Activated naive CD4-positive, alpha-beta T cell treated with anti-CD3 and anti-CD28 coated beads, Interleukin-2, amount 50 U/mL, for 24 hours (primary cell): ENCODE measurements at regions not wholly inside any gene's neighbourhood (a gene's known extent, or its start where the extent isn't known, plus 50 kb on each side); places are given as distances from the start of the nearest gene placed in this dataset.

ENCODE experiments used
- H3K27ac Mint-ChIP-seq: one replicate; pipeline ENCODE4 v1.8.0; 2021; ENCODE audit warnings: mild to moderate bottlenecking, mixed read lengths
- H3K27me3 Mint-ChIP-seq: one replicate; pipeline ENCODE4 v1.8.0; 2021; ENCODE audit warnings: mixed read lengths
- H3K36me3 Mint-ChIP-seq: one replicate; pipeline ENCODE4 v1.8.0; 2021; ENCODE audit warnings: mixed read lengths
- H3K4me1 Mint-ChIP-seq: one replicate; pipeline ENCODE4 v1.8.0; 2021; ENCODE audit warnings: mixed read lengths
- H3K4me3 Mint-ChIP-seq: one replicate; pipeline ENCODE4 v1.8.0; 2021; ENCODE audit warnings: mild to moderate bottlenecking, mixed read lengths
- H3K9me3 Mint-ChIP-seq: one replicate; pipeline ENCODE4 v1.8.0; 2021; ENCODE audit warnings: mixed read lengths

GRCh38 chr14:51562816-51563215, 88.9 kb upstream of the FRMD6 start:
- Mint-ChIP-seq H3K27me3 (no peaks in the 10 kb centered on the region), H3K27ac (no peak overlapping the region), H3K4me1 (peaks cover 27% of the 10 kb centered on the region), H3K9me3 (no peaks in the 10 kb centered on the region), H3K36me3 (no peaks in the 10 kb centered on the region), H3K4me3 (no peak overlapping the region)

- H3K4me3 Mint-ChIP-seq = no peak overlapping the region
- H3K27me3 Mint-ChIP-seq = no peaks in the 10 kb centered on the region
- H3K27ac Mint-ChIP-seq = no peak overlapping the region
- H3K9me3 Mint-ChIP-seq = no peaks in the 10 kb centered on the region
- no peaks in the 10 kb centered on the region for H3K36me3 Mint-ChIP-seq
- H3K4me1 Mint-ChIP-seq = peaks cover 27% of the 10 kb centered on the region
Measured at GRCh38 chr14:51563560-51563959, 88.2 kb upstream of the FRMD6 start.

GRCh38 chr14:51564460-51564859, 87.2 kb upstream of the FRMD6 start:
- peaks cover 27% of the 10 kb centered on the region for H3K4me1 Mint-ChIP-seq
- no peaks in the 10 kb centered on the region for H3K27me3 Mint-ChIP-seq
- H3K27ac Mint-ChIP-seq = no peak overlapping the region
- no peaks in the 10 kb centered on the region for H3K9me3 Mint-ChIP-seq
- no peak overlapping the region for H3K4me3 Mint-ChIP-seq
- H3K36me3 Mint-ChIP-seq = no peaks in the 10 kb centered on the region

GRCh38 chr14:51564986-51565604, 86.6 kb upstream of the FRMD6 start:
- H3K36me3 Mint-ChIP-seq = no peaks in the 10 kb centered on the region
- no peaks in the 10 kb centered on the region for H3K9me3 Mint-ChIP-seq
- H3K4me1 Mint-ChIP-seq = peaks cover 27% of the 10 kb centered on the region
- no peak overlapping the region for H3K4me3 Mint-ChIP-seq
- no peaks in the 10 kb centered on the region for H3K27me3 Mint-ChIP-seq
- no peak overlapping the region for H3K27ac Mint-ChIP-seq

GRCh38 chr14:51566831-51567582, 84.7 kb upstream of the FRMD6 start:
- H3K9me3 Mint-ChIP-seq = no peaks in the 10 kb centered on the region
- H3K27me3 Mint-ChIP-seq = no peaks in the 10 kb centered on the region
- no peak overlapping the region for H3K4me3 Mint-ChIP-seq
- H3K27ac Mint-ChIP-seq = no peak overlapping the region
- H3K4me1 Mint-ChIP-seq = peaks cover 27% of the 10 kb centered on the region
- H3K36me3 Mint-ChIP-seq = no peaks in the 10 kb centered on the region

GRCh38 chr14:51568366-51568765, 83.3 kb upstream of the FRMD6 start:
- peaks cover 27% of the 10 kb centered on the region for H3K4me1 Mint-ChIP-seq
- H3K27ac Mint-ChIP-seq = no peak overlapping the region
- H3K27me3 Mint-ChIP-seq = peaks cover 4% of the 10 kb centered on the region
- H3K9me3 Mint-ChIP-seq = no peaks in the 10 kb centered on the region
- no peak overlapping the region for H3K4me3 Mint-ChIP-seq
- H3K36me3 Mint-ChIP-seq = no peaks in the 10 kb centered on the region

- no peaks in the 10 kb centered on the region for H3K36me3 Mint-ChIP-seq
- H3K9me3 Mint-ChIP-seq = no peaks in the 10 kb centered on the region
Measured at GRCh38 chr14:51573607-51574006, 78.1 kb upstream of the FRMD6 start.

GRCh38 chr14:51574009-51574408, 77.7 kb upstream of the FRMD6 start:
- peaks cover 19% of the 10 kb centered on the region for H3K27me3 Mint-ChIP-seq
- H3K4me3 Mint-ChIP-seq = no peak overlapping the region
- no peaks in the 10 kb centered on the region for H3K9me3 Mint-ChIP-seq
- no peaks in the 10 kb centered on the region for H3K36me3 Mint-ChIP-seq
- H3K27ac Mint-ChIP-seq = no peak overlapping the region
- no peaks in the 10 kb centered on the region for H3K4me1 Mint-ChIP-seq

More at GRCh38 chr14:51573607-51574006, 78.1 kb upstream of the FRMD6 start:
- Mint-ChIP-seq H3K4me3 (no peak overlapping the region), H3K27me3 (peaks cover 19% of the 10 kb centered on the region), H3K27ac (no peak overlapping the region), H3K4me1 (no peaks in the 10 kb centered on the region)

- peaks cover 21% of the 10 kb centered on the region for H3K27me3 Mint-ChIP-seq
- H3K36me3 Mint-ChIP-seq = no peaks in the 10 kb centered on the region
- no peak overlapping the region for H3K4me3 Mint-ChIP-seq
- H3K27ac Mint-ChIP-seq = no peak overlapping the region
- no peaks in the 10 kb centered on the region for H3K4me1 Mint-ChIP-seq
- no peaks in the 10 kb centered on the region for H3K9me3 Mint-ChIP-seq
Measured at GRCh38 chr14:51575349-51576116, 76.2 kb upstream of the FRMD6 start.

GRCh38 chr14:51576117-51576430, 75.6 kb upstream of the FRMD6 start:
- Mint-ChIP-seq H3K27ac (no peak overlapping the region), H3K4me1 (no peaks in the 10 kb centered on the region), H3K36me3 (no peaks in the 10 kb centered on the region), H3K4me3 (no peak overlapping the region), H3K27me3 (peaks cover 22% of the 10 kb centered on the region), H3K9me3 (no peaks in the 10 kb centered on the region)

- Mint-ChIP-seq H3K9me3 (no peaks in the 10 kb centered on the region), H3K36me3 (no peaks in the 10 kb centered on the region), H3K27ac (no peak overlapping the region), H3K4me3 (no peak overlapping the region), H3K4me1 (no peaks in the 10 kb centered on the region), H3K27me3 (peaks cover 23% of the 10 kb centered on the region)
Measured at GRCh38 chr14:51576879-51577278, 74.8 kb upstream of the FRMD6 start.

GRCh38 chr14:51578853-51579252, 72.9 kb upstream of the FRMD6 start:
- H3K36me3 Mint-ChIP-seq = no peaks in the 10 kb centered on the region
- no peaks in the 10 kb centered on the region for H3K9me3 Mint-ChIP-seq
- H3K27me3 Mint-ChIP-seq = peaks cover 20% of the 10 kb centered on the region
- H3K27ac Mint-ChIP-seq = no peak overlapping the region
- H3K4me3 Mint-ChIP-seq = no peak overlapping the region
- no peaks in the 10 kb centered on the region for H3K4me1 Mint-ChIP-seq

GRCh38 chr14:51581017-51581881, 70.5 kb upstream of the FRMD6 start:
- Mint-ChIP-seq H3K36me3 (no peaks in the 10 kb centered on the region), H3K27ac (no peak overlapping the region), H3K9me3 (no peaks in the 10 kb centered on the region), H3K27me3 (peaks cover 12% of the 10 kb centered on the region), H3K4me1 (no peaks in the 10 kb centered on the region), H3K4me3 (no peak overlapping the region)

- Mint-ChIP-seq H3K4me3 (no peak overlapping the region), H3K9me3 (no peaks in the 10 kb centered on the region), H3K27me3 (peaks cover 8% of the 10 kb centered on the region), H3K36me3 (no peaks in the 10 kb centered on the region), H3K27ac (no peak overlapping the region), H3K4me1 (no peaks in the 10 kb centered on the region)
Measured at GRCh38 chr14:51582437-51582836, 69.3 kb upstream of the FRMD6 start.

- H3K4me1 Mint-ChIP-seq = no peaks in the 10 kb centered on the region
- H3K36me3 Mint-ChIP-seq = no peaks in the 10 kb centered on the region
- no peaks in the 10 kb centered on the region for H3K9me3 Mint-ChIP-seq
- H3K27ac Mint-ChIP-seq = no peak overlapping the region
- no peak overlapping the region for H3K4me3 Mint-ChIP-seq
- peaks cover 8% of the 10 kb centered on the region for H3K27me3 Mint-ChIP-seq
Measured at GRCh38 chr14:51585055-51585454, 66.7 kb upstream of the FRMD6 start.
